Activated naive CD4-positive, alpha-beta T cell treated with anti-CD3 and anti-CD28 coated beads for 36 hours (primary cell): ENCODE measurements at regions not wholly inside any gene's neighbourhood (a gene's known extent, or its start where the extent isn't known, plus 50 kb on each side); places are given as distances from the start of the nearest gene placed in this dataset.

ENCODE experiments used
- CTCF ChIA-PET: fragments of 350-600 bp; sonication (Branson Sonifier 250); formaldehyde crosslinking; loops from one replicate; lab custom pipeline; 2021; ENCODE audit warnings: antibody characterized with exemption; lab: Charles Lee
- DNase-seq: peaks from one replicate; pipeline ENCODE4 v3.0.0-alpha.2; 2020
- H3K27ac Mint-ChIP-seq: one replicate; pipeline ENCODE4 v1.8.0; 2021; ENCODE audit warnings: mild to moderate bottlenecking, mixed read lengths
- H3K27me3 Mint-ChIP-seq: one replicate; pipeline ENCODE4 v1.8.0; 2021; ENCODE audit warnings: low read depth, mixed read lengths
- H3K36me3 Mint-ChIP-seq: one replicate; pipeline ENCODE4 v1.8.0; 2021; ENCODE audit warnings: low read depth, mixed read lengths
- H3K4me1 Mint-ChIP-seq: one replicate; pipeline ENCODE4 v1.8.0; 2021; ENCODE audit warnings: low read depth, mixed read lengths
- H3K4me3 Mint-ChIP-seq: one replicate; pipeline ENCODE4 v1.8.0; 2021; ENCODE audit warnings: mild to moderate bottlenecking, moderate library complexity, mixed read lengths
- H3K9me3 Mint-ChIP-seq: one replicate; pipeline ENCODE4 v1.8.0; 2021; ENCODE audit warnings: mixed read lengths
- intact Hi-C: fragments of 100-400 bp; cut with micrococcal nuclease; formaldehyde crosslinking; loops from one replicate; pipeline ENCODE4 v1.15.1; 2023

DNA sequence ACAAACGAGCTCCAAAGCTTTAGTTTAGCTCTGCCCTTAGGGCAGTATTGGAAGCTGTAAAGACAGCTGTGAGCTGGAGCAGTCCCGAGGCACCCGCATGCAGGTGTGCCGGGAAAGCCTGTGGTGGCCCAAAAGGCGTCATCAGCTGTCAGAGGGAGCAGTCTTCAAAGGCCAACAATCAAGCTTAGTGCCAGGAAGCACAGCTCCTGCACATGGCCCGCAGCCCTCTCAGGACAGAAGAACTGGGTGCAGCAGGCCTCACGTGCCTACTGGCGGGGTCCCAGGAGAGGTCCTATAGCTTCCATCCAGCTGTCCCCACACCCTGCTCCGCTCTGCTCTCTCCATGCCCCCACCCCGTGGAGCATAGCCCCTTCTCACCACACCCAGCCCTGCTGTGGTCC lies 92.2 kb upstream of the TRIM2 start:
- peak; percentile 62 for DNase-seq
- Mint-ChIP-seq H3K4me3 (no peak overlapping the region), H3K9me3 (no peaks in the 10 kb centered on the region), H3K4me1 (peaks cover under 1% of the 10 kb centered on the region), H3K27ac (no peak overlapping the region), H3K27me3 (no peaks in the 10 kb centered on the region), H3K36me3 (no peaks in the 10 kb centered on the region)
- CTCF ChIA-PET: interaction anchor here (0.7 to 14.2 kb wide), 5 partner anchors 14 to 145 kb away, joined by 3 to 125 read pairs (median 35); no protein-coding TSS in a partner anchor
- intact Hi-C loops: loop anchor here (10.0 kb wide), 1 partner anchor 1007 kb away; no protein-coding TSS in a partner anchor

DNA sequence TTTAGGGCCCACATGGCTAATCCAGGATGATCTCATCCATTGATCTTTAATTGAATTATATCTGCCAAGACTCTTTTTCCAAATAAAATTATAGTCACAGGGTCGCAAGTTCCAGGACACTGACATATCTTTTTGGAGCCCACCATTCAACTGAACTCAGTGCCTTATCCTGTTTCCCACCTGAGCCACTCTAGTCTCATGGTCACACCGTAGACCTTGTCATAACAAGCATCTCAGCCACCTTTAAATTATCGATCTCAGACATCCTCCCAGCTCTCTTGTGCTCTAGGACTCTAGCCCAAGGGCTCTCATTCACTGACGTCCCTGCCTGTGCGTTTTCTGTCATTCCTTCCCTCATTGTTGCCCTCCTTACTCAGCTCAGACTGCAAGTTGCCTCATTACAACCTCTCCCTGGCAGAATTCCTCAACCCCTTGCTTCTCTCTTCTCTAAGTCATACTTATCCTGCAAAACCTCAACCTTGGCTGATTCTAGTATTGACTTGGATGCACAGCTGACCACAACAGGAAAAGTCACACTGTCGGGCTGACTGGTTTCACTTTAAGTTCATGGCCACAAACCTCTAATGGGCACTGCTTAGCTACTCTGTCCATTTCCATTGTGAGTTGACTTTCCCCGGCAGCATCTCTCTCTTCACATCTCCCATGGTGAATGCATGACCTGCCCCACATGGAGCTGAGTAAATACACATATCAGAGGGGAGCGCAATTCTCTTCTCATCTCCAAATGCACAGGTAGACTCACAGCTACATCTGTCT lies 91.0 kb upstream of the TRIM2 start:
- CTCF ChIA-PET: interaction anchor here (0.6 to 14.2 kb wide), 8 partner anchors 13 to 581 kb away, joined by 3 to 125 read pairs (median 6); no protein-coding TSS in a partner anchor
- intact Hi-C loops: loop anchor here (10.0 kb wide), 1 partner anchor 1008 kb away; no protein-coding TSS in a partner anchor
- H3K4me1 Mint-ChIP-seq: peaks cover 8% of the 10 kb centered on the region
- no peaks in the 10 kb centered on the region for H3K27me3 Mint-ChIP-seq
- peak; percentile 41 for DNase-seq
- H3K4me3 Mint-ChIP-seq: no peak overlapping the region
- no peaks in the 10 kb centered on the region for H3K36me3 Mint-ChIP-seq
- H3K9me3 Mint-ChIP-seq: no peaks in the 10 kb centered on the region
- H3K27ac Mint-ChIP-seq: no peak overlapping the region

DNA sequence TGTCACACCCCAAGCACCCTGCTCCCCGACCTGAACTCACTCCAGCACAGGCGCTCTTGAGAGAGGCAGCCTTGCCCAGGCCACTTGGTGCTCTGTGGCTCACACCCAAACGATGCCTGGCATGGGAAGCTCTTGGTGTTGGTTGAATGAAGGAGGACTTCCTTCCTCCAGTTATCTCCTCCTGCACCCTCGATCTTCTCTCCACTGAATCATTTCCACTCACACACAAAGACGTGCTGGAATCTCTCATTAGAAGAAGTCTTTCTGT lies 90.5 kb upstream of the TRIM2 start:
- no peaks in the 10 kb centered on the region for H3K9me3 Mint-ChIP-seq
- H3K27ac Mint-ChIP-seq: no peak overlapping the region
- CTCF ChIA-PET: interaction anchor here (1.2 to 14.2 kb wide), 7 partner anchors 13 to 530 kb away, joined by 3 to 125 read pairs (median 6); no protein-coding TSS in a partner anchor
- no peaks in the 10 kb centered on the region for H3K36me3 Mint-ChIP-seq
- peaks cover 8% of the 10 kb centered on the region for H3K4me1 Mint-ChIP-seq
- intact Hi-C loops: loop anchor here (2.0 to 10.0 kb wide), 5 partner anchors 357 to 1009 kb away; no protein-coding TSS in a partner anchor
- no peak overlapping the region for H3K4me3 Mint-ChIP-seq
- DNase-seq: peak; percentile 25
- H3K27me3 Mint-ChIP-seq: no peaks in the 10 kb centered on the region

DNA sequence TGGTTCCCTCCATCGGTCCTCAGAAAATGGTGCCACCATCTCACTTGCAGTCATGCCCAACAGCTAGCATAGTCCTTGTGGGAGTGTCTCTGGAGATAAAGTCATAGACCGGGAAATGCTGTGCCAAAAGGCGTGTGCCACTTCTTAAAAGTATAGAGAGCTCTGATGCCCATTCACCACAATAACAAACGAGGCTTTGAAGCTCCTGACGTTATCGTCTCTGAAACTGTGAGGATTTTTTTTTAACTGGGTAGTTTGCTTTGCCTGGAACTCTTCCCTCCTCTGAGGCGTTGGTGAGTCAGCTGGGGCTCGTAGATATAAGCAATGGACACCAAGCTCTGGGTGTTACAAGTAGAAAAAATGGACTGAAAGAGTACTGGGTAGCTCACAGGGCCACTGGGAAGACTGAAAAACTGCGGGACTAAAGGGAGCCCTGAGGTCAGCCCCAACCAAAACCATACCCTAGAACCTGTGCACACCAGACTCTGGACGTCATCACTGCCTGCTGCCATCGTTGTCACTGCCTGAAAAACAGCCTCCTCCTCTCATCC lies 89.4 kb upstream of the TRIM2 start:
- no peaks in the 10 kb centered on the region for H3K36me3 Mint-ChIP-seq
- no peak overlapping the region for H3K27ac Mint-ChIP-seq
- intact Hi-C loops: loop anchor here (1.0 to 10.0 kb wide), 10 partner anchors 30 to 1010 kb away; no protein-coding TSS in a partner anchor
- CTCF ChIA-PET: interaction anchor here (0.6 to 14.2 kb wide), 10 partner anchors 8 to 529 kb away, joined by 3 to 125 read pairs (median 5); no protein-coding TSS in a partner anchor
- DNase-seq: peak; percentile 83
- peaks cover 8% of the 10 kb centered on the region for H3K4me1 Mint-ChIP-seq
- no peaks in the 10 kb centered on the region for H3K9me3 Mint-ChIP-seq
- H3K27me3 Mint-ChIP-seq: no peaks in the 10 kb centered on the region
- H3K4me3 Mint-ChIP-seq: no peak overlapping the region

DNA sequence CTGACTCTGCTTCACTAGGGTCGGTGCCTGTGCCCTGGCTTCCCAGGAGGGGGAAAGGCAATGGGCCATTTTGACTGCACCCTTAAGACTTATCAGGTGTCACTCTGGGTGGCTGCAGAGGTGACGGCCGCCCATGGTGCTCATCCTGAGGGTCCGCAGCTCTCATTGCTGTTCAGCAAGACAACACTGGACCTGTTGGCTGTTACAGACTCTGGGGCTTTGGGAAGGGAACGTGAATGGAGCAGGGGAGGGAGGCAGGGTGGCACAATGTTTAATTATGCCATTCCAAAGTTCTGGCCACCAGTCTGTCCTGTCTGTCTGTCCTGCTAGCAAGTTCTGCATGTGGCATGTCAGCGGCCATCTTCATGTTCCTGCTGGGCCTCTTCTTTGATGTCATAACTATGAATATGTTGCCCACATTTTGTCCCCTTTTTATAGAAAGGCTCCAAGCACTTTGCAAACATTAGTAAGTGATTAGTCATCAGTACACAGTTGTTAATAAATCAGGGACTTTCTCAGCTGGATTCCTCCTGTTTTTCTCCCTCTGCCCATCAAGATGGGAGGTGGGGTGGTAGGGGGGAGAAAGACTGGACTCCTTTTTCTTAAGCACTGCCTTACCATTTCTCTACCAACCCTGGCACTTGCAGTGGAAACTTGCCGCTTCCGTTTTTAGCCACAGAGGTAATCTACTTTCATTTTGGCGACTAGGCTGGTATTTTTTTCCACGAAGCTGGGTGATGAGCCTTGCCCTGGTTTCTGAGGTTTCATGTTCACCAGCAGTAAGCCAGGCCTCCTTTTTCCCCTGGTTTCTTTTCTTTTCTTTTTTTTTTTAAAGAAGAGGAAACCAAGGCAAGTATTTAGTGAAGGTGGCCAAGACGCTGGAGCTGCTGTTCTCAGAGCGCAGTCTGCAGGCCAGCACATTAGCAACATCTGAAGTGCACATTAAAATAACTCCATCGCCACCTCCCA lies 88.6 kb upstream of the TRIM2 start:
- CTCF ChIA-PET: interaction anchor here (0.8 to 14.2 kb wide), 9 partner anchors 9 to 528 kb away, joined by 3 to 125 read pairs (median 5); no protein-coding TSS in a partner anchor
- Mint-ChIP-seq H3K4me3 (no peak overlapping the region), H3K27me3 (no peaks in the 10 kb centered on the region), H3K36me3 (no peaks in the 10 kb centered on the region), H3K9me3 (no peaks in the 10 kb centered on the region), H3K4me1 (peaks cover 8% of the 10 kb centered on the region), H3K27ac (no peak overlapping the region)
- DNase-seq: peak; percentile 90
- intact Hi-C loops: loop anchor here (1.0 to 10.0 kb wide), 12 partner anchors 30 to 1011 kb away; partner anchors contain the start of genes ARFIP1, FBXW7 and TIGD4

DNA sequence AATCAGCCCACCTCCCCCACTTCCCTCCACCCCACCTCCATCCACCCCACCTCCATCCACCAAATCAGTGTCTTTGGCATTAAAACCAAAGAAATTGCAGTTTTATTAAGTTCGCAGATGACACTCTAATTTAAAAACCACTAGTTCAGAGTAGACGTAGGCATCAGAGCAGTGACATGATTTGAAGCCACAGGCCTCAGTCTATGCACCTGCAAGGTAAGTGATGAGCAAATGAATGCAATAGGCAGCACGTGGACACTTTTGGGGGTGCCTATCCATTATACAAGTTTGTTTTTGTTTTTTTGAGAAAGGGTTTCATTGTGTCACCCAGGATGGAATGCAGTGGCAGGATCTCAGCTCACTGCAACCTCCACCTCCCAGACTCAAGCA lies 88.0 kb upstream of the TRIM2 start:
- peaks cover 8% of the 10 kb centered on the region for H3K4me1 Mint-ChIP-seq
- DNase-seq: no peak
- H3K9me3 Mint-ChIP-seq: no peaks in the 10 kb centered on the region
- no peak overlapping the region for H3K4me3 Mint-ChIP-seq
- intact Hi-C loops: loop anchor here (1.0 to 10.0 kb wide), 3 partner anchors 337 to 1011 kb away; partner anchors contain the start of genes ARFIP1, FBXW7 and TIGD4
- CTCF ChIA-PET: interaction anchor here (0.8 to 14.2 kb wide), 6 partner anchors 10 to 269 kb away, joined by 3 to 125 read pairs (median 5); no protein-coding TSS in a partner anchor
- no peaks in the 10 kb centered on the region for H3K27me3 Mint-ChIP-seq
- no peak overlapping the region for H3K27ac Mint-ChIP-seq
- no peaks in the 10 kb centered on the region for H3K36me3 Mint-ChIP-seq

DNA sequence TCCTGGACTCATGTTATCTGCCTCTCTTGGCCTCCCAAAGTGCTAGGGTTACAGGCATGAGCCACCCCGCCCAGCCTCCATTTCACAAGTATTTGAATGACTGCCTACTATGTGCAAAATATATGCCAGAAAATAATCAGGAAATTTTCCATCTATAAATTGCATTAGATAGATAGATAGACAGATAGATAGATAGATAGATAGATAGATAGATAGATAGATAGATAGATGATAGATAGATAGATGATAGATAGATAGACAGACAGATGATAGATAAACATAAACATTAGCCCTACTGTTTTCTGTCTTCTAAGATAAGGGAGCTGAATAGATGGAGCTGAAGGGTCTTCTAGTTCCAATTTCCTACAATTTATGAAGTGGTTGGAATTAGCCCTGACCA lies 87.4 kb upstream of the TRIM2 start:
- no peak overlapping the region for H3K4me3 Mint-ChIP-seq
- intact Hi-C loops: loop anchor here (1.0 to 10.0 kb wide), 3 partner anchors 338 to 1012 kb away; partner anchors contain the start of genes ARFIP1, FBXW7 and TIGD4
- H3K4me1 Mint-ChIP-seq: peaks cover 8% of the 10 kb centered on the region
- no peaks in the 10 kb centered on the region for H3K36me3 Mint-ChIP-seq
- no peaks in the 10 kb centered on the region for H3K9me3 Mint-ChIP-seq
- H3K27ac Mint-ChIP-seq: peak overlapping the region; percentile 14
- H3K27me3 Mint-ChIP-seq: no peaks in the 10 kb centered on the region
- CTCF ChIA-PET: interaction anchor here (0.9 to 14.2 kb wide), 4 partner anchors 10 to 33 kb away, joined by 3 to 125 read pairs (median 4); no protein-coding TSS in a partner anchor
- no peak for DNase-seq

DNA sequence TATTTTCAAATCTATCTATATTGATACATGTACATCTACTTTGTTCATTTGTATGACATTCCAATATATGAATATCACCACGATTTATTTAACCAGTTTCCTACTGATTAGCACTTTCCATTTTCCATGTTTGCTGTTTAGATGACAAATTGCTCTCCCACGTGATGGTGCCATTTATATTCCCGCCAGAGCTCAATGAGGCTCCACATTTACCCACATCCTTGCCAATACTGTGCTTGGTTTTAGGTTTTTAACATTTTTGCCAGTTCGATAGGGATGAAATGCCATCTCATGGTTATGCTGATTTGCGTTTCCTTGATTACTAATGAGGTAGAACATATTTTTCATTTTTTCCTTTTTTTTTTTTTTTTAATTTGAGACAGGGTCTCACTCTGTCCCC lies 86.7 kb upstream of the TRIM2 start:
- intact Hi-C loops: loop anchor here (10.0 kb wide), 1 partner anchor 1013 kb away; no protein-coding TSS in a partner anchor
- H3K27me3 Mint-ChIP-seq: no peaks in the 10 kb centered on the region
- CTCF ChIA-PET: interaction anchor here (0.9 to 14.2 kb wide), 4 partner anchors 9 to 34 kb away, joined by 3 to 125 read pairs (median 4); no protein-coding TSS in a partner anchor

DNA sequence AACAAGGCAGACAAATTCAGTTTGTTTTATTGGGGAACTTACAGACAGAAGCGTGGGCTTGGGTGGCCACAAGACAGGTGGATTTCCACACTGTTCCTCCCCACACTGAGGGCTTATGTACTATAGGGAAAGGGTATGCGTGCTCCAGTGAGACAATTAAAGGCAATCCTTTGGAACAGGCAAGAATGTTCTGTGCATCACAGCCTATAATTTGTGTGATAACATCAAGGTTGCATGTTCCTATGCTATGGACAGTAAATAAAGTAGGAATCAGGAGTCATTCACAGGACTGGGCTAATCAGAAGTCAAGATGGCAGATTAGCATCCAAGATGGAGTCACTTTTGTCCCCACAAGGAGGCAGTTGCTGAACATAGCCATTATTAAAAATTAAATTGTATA lies 84.6 kb upstream of the TRIM2 start:
- Mint-ChIP-seq H3K27ac (no peak overlapping the region), H3K9me3 (no peaks in the 10 kb centered on the region), H3K4me1 (peaks cover 11% of the 10 kb centered on the region), H3K36me3 (no peaks in the 10 kb centered on the region), H3K4me3 (no peak overlapping the region), H3K27me3 (no peaks in the 10 kb centered on the region)
- no peak for DNase-seq
- CTCF ChIA-PET: interaction anchor here (1.3 to 3.2 kb wide), 3 partner anchors 34 to 36 kb away, joined by 5 to 23 read pairs (median 7); no protein-coding TSS in a partner anchor
- intact Hi-C loops: loop anchor here (10.0 kb wide), 1 partner anchor 1015 kb away; no protein-coding TSS in a partner anchor

More for the DNA sequence above, 86.7 kb upstream of the TRIM2 start:
- Mint-ChIP-seq H3K36me3 (no peaks in the 10 kb centered on the region), H3K9me3 (no peaks in the 10 kb centered on the region), H3K4me1 (peaks cover 8% of the 10 kb centered on the region), H3K4me3 (no peak overlapping the region), H3K27ac (no peak overlapping the region)
- DNase-seq: peak; percentile 32

DNA sequence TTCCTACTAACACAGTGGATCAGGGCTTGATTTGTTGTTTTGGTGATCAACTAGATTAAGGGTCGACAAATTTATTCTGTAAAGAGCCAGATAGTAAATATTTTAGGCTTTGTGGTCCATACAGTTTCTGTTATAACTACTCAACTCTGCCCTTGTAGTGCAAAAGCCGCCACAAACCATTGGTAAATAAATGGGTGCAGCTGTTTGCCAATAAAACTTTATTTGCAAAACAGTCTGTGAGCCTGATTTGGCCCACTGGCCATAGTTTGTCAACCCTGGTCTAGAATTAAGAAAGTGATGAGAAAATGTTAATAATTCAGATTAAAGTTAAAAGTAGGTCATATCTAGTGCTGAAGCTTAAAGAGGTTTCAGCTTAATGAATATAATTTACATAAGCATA lies 84.0 kb upstream of the TRIM2 start:
- no peak for DNase-seq
- CTCF ChIA-PET: interaction anchor here (0.8 to 3.2 kb wide), 4 partner anchors 11 to 45 kb away, joined by 3 to 23 read pairs (median 5); no protein-coding TSS in a partner anchor
- Mint-ChIP-seq H3K4me3 (no peak overlapping the region), H3K27me3 (no peaks in the 10 kb centered on the region), H3K9me3 (no peaks in the 10 kb centered on the region), H3K36me3 (no peaks in the 10 kb centered on the region), H3K27ac (no peak overlapping the region), H3K4me1 (peaks cover 11% of the 10 kb centered on the region)
- intact Hi-C loops: no loop called here

DNA sequence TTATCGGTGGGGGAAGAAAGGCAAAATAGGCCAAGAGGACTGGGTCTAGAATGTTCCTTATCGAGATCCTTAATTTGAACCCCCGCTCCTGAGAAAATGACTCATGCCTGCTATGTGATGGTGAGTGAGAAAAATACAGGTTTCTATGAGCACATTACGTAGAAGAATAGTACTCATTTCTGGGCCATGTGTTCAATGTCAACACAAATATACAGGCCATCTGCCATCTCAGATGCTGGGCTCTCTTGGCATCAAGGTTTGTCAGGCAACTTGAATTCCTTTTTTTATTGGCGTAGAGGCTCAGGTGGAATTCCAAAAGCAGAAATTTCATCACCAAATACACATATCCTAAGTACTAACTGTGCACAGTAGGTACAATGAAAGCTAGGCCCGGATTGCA lies 81.4 kb upstream of the TRIM2 start:
- no peak for DNase-seq
- no peaks in the 10 kb centered on the region for H3K27me3 Mint-ChIP-seq
- intact Hi-C loops: no loop called here
- no peaks in the 10 kb centered on the region for H3K36me3 Mint-ChIP-seq
- no peaks in the 10 kb centered on the region for H3K9me3 Mint-ChIP-seq
- CTCF ChIA-PET: interaction anchor here (1.1 to 3.2 kb wide), 3 partner anchors 23 to 40 kb away, joined by 3 to 23 read pairs (median 11); no protein-coding TSS in a partner anchor
- peaks cover 10% of the 10 kb centered on the region for H3K4me1 Mint-ChIP-seq
- no peak overlapping the region for H3K4me3 Mint-ChIP-seq
- H3K27ac Mint-ChIP-seq: no peak overlapping the region
